ENCODE measurements at regions not wholly inside any gene's neighbourhood (a gene's known extent, or its start where the extent isn't known, plus 50 kb on each side); places are given as distances from the start of the nearest gene placed in this dataset.
A peak's percentile ranks its signal among the peaks of the same experiment; 100 is the strongest.
"Not testable (repeated sequence)": the region's sequence is repeated elsewhere in the genome, so short reads cannot be mapped to it uniquely, and the experiment has no call there.

- DNase-seq = not testable (repeated sequence)
Measured at GRCh38 chr6:28626386-28626785, 100.7 kb downstream of the GPX5 start.

DNA sequence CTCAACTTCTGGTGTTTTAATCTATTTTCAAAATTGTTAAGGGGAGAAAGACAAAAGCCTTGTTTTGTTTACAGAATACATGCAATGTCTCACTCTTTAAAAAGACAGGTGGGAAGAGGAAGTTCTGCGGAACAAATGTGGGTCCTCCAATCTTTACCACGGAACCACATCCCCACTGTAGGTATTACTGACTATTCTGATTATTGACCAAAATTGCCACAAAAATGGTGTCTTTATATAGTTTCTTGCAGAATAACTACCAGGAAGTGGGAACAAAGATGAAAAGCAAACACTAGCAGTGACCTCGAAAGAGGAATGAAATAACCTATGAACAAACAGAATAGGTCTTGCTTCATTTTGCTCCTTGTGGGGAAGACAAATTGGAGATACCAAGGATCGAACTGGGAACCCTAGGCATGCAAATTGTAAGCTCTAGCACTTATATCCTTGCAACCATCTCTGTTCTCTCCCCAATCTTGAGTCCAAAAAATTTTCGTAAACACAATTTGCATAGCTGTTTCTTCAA lies 106.7 kb downstream of the GPX5 start:
- no peak for DNase-seq

DNA sequence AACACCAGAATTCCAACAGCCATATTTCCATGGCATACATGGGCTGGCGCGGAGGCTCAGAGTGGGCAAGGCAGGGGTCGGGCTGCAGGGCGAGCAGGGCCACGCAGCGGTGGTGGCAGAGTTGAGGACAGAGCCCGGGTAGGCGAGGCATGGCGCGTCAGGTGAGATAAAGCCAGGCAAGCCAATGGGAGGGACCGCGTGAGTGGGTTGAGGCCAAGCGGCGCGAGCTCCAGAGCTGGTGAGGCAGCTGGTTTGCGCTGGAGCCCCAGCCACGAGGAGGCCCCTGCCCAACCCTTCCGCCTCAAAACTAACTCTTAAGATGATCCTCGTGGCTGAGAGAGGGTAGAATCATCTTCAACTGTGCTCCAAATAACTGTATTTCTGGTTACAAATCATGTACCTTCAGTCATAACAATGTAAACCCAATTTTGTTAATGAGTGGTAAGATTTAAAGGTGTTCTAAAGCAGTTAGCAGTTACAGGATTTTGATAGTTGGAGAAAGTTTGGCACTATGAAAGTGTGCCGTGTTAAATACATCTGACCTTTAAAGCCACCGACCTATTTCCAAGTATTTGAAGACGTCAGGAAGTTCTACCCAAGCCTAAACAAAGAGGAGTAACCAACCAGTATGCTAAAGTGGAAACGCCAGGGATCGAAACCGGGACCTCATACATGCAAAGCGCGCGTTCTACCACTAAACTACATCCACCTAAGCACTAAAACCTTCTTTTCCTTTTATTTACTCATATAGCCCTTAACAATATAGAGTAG lies 107.9 kb downstream of the GPX5 start:
- no peak for DNase-seq

- DNase-seq = no peak
Measured at GRCh38 chr6:28634411-28634760, 108.7 kb downstream of the GPX5 start.

DNA sequence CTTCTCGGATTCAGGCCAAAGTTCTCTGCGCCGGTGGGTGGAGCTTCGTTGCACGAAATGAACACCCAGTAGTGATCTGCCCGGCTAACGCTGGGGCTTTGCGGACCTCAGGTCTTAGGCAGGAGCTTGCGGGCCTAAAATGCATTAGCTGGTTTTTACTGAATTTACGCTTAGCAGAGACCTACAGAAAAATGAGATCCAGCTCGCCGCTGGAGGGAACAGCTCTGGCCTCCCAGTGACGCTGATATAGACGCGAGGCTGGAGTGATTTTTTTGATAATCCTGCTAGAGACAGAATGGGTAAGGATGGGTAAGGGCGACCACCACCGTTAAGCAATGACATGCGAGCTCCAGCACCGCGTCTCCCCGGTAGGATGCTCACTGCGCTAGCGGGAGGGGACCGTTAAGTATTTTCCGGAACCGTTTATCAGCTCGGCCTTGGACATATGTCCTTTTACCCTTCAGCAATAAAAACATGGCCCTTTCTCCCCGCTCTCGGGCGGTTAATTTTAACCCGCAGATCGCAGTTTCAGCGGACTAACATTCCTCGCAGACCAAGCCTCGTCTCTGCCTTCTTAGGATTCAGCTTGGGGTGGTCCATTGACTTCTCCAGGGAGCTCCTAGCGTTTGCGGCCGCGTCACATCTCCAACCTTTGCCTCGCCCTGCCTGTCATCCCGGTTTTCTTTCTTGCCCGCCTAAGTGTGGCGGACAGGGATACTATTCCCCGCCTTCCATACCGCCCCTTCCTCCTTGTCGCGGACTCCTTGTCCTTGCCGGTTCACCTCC lies 109.3 kb downstream of the GPX5 start:
- peak; percentile 43 for DNase-seq

DNA sequence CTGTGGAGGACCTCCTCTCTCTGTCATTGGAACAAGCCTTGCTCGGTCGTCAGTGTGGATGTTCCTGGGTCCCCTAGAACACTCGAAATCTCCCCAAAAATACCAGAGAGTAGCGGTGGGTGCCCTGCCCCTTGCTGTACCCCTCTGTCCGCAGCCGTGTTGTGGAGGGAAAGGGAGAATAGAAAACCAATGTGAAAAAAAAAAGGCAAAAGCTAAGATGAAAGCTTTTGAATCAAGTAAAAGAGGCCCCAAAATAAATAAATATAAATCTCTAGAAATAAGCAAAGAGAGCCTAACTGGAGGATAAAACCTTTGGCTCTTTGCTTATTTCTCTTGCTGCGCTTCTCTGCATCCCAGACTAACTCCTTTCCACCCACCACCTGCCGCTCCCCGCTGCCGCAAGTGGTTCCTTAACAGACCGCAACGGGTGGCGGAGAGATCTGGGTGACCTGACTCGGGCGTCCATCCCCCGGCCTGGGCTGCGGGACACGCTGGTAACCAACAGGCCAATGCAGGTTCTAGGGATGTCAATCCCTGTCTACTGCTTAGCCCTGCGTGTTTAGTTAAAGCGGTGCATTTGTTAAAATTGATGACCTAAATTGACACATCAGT lies 110.0 kb downstream of the GPX5 start:
- DNase-seq = peak; percentile 23

GRCh38 chr6:28638787-28639430 lies 113.2 kb downstream of the GPX5 start:
- DNase-seq = no peak

DNA sequence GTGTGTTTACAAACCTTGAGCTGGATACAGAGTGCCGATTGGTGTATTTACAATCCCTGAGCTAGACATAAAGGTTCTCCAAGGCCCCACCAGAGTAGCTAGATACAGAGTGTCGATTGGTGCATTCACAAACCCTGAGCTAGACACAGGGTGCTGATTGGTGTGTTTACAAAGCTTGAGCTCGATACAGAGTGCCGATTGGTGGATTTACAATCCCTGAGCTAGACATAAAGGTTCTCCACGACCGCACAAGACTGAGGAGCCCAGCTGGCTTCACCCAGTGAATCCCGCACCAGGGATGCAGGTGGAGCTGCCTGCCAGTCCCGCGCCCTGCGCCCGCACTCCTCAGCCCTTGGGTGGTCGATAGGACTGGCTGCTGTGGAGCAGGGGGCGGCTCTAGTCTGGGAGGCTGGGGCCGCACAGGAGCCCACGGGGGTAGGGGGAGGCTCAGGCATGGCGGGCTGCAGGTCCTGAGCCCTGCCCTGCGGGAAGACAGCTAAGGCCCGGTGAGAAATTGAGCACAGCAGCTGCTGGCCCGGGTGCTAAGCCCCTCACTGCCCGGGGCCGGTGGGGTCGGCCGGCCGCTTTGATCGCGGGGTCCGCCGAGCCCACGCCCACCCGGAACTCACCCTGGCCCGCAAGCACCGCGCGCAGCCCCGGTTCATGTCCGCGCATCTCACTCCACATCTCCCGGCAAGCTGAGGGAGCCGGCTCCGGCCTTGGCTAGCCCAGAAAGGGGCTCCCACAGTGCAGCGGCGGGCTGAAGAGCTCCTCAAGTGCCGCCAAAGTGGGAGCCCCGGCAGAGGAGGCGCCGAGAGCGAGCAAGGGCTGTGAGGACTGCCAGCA lies 114.0 kb downstream of the GPX5 start:
- not testable (repeated sequence) for DNase-seq

DNA sequence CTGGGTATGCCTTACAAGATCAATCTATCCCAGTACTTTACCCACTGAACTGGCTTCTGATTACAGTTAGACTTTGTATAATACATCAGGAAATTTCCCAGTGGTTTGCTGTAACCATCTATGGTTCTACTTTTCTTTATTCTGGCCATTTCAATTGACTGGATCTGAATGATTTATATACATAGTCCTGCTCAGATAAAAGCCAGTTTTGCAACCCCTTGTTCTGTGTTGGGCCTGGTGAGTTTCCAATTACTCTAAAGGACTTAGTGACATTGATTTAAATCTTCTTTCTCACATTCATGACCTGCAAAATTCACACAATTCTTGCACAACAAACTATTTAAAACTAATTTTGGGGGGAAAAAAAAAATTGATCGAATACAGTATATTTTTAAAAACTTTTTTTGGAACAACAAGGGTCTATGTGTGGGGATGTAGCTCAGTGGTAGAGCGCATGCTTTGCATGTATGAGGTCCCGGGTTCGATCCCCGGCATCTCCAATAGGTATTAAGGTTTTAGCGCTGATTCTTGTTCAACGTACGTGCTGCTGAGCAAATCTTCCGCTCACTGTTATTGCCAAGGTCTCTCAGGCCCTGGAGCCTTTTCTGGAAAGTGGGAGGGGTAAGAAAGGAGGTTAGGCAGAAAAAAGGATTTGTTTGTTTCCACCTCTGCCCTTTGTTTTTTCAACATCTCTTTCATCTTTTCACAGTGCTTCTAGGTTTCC lies 117.5 kb downstream of the GPX5 start:
- peak; percentile 53 for DNase-seq

DNA sequence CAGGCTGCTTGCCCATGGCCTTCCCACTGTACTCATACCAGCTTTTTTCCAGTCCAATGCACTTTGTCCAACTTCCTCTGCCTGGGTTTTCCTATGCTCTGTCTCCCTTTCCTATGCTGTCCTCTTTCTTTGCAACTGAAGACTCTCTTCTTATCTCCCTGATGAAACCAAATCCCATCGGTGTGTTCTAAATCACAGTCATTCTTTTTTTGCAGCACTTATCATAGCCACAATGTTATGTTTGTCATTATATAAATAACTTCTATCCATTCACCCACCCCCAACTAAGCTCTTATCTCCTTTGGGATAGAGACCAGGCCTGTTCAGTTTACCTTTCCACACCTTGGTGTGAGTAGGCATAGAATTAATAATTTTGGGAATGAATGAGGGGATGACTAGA lies 121.0 kb downstream of the GPX5 start:
- no peak for DNase-seq

- peak; percentile 71 for DNase-seq
Measured at GRCh38 chr6:28648035-28648877, 122.6 kb downstream of the GPX5 start.

- DNase-seq = no peak
Measured at GRCh38 chr6:28648878-28649375, 123.2 kb downstream of the GPX5 start.

DNA sequence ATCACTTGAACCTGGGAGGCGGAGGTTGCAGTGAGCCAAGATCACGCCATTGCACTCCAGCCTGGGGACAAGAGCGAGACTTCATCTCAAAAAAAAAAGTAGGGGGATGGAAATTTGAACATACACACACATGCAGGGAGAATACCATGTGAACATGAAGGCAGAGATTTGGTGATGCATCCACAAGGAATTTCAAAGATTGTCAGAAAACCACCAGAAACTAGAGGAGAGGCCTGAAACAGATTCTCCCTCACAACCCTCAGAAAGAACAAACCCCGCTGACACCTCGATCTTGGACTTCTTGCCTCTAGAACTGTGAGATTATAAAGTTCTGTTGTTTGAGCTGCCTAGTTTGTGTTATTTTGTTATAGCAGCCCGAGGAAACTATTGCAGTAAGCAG lies 125.5 kb downstream of the GPX5 start:
- no peak for DNase-seq

- DNase-seq = no peak
Measured at GRCh38 chr6:28653876-28654275, 128.2 kb downstream of the GPX5 start.

DNA sequence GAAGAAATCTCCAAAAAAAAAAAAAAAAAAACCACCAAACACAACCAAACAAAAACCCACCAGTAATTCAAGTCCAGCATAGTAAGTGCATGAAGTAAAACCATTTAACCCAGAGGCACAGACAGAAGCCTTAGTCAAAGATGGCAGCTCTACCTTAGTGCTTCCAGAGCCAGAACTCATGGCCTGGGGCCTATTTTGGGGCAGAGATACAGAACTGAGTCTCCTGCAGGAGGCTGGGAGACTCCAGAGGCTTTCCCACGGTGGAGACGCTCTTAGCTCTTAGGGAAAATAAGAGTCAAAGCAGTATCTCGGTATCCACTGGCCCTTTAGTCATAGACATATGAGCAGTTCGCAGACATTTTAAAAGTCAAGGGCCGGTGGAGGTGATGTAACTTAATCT lies 129.5 kb downstream of the GPX5 start:
- DNase-seq = no peak

- DNase-seq = no peak
Measured at GRCh38 chr6:28656715-28657114, 131.0 kb downstream of the GPX5 start.

GRCh38 chr6:28657381-28657768 lies 131.7 kb downstream of the GPX5 start:
- DNase-seq = peak; percentile 26

DNA sequence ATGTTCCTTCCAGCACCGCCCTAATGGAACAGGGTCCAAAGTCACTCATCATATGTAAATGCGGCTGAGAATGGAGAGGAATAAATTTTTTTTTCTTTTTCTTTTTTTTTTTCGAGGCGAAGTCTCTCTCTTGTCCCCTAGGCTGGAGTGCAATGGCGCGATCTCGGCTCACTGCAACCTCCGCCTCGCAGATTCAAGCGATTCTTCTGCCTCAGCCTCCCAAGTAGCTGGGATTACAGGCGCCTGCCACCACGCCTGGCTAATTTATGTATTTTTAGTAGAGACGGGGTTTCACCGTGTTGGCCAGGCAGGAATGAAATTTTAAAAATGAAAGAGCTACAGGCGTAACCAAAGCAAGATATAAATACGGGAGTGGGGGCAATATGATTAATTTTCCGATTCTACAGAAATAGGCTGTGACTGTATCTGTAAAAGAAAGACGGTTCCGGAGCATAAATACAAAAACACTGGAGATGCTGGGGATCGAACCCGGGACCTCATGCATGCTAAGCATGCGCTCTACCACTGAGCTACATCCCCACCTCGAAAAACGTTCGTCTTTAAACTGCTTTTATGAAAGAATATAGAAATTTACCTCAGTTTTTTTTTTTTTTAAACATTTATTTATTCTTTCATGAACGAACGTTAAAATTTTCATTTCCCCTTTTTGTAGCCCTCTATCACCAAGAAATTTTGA lies 132.2 kb downstream of the GPX5 start:
- peak; percentile 77 for DNase-seq

DNA sequence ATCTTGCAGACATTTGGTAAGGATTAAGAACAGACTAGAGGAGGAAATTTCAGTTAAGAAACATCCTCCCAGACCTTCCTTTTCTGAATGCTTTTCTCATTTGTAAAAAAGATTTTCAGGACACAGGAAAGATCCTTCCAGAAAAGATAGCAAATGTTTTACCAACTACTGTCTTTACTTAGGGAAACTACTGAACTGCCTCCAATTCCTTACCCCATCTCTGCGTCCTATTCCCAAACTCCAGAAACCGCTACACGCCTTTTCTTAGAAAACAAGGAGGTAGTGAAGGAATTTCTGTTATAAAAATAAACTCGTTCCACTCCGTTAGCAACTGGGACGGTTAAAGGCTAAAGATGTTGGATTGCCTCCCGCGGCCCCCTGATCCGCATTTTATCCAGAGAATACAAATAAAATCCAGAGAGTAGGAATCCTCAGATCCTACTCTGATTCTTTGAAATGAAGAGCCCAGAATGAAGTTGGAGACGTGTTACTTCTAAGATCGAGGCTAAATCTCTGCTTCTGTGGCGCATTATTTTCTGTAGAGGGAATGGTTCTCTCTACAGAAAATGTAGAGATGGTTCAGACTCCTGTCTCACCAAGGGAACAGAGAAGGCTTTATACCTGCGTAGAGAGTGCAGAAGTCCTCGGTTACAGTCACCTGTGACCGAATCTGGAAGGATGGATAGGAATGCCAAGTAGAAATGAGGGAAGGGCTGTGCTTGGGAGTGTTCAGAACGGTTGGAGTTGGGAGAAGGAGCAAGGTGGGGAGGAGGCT lies 133.0 kb downstream of the GPX5 start:
- DNase-seq = peak; percentile 30

All from right hindlimb (tissue), 1 donor.